ENCODE measurements at regions not wholly inside any gene's neighbourhood (a gene's known extent, or its start where the extent isn't known, plus 50 kb on each side); places are given as distances from the start of the nearest gene placed in this dataset.
A peak's percentile ranks its signal among the peaks of the same experiment; 100 is the strongest.
"Not testable (repeated sequence)": the region's sequence is repeated elsewhere in the genome, so short reads cannot be mapped to it uniquely, and the experiment has no call there.

- DNase-seq (ENCODE audit: low read depth, low spot score), result not testable (repeated sequence)
Measured at GRCh38 chrX:90575155-90575554, 653.4 kb downstream of the TGIF2LX start.

- peak; percentile 57 for DNase-seq (ENCODE audit: low read depth, low spot score)
Measured at GRCh38 chrX:90601921-90602320, 680.2 kb downstream of the TGIF2LX start.

GRCh38 chrX:90605736-90606135 lies 684.0 kb downstream of the TGIF2LX start:
- not testable (repeated sequence) for DNase-seq (ENCODE audit: low read depth, low spot score)

GRCh38 chrX:90617710-90618325 lies 696.1 kb downstream of the TGIF2LX start:
- DNase-seq (ENCODE audit: low read depth, low spot score), result no peak

GRCh38 chrX:90665161-90665560 lies 743.5 kb downstream of the TGIF2LX start:
- peak; percentile 78 for DNase-seq (ENCODE audit: low read depth, low spot score)

- not testable (repeated sequence) for DNase-seq (ENCODE audit: low read depth, low spot score)
Measured at GRCh38 chrX:90713552-90713951, 721.1 kb upstream of the PABPC5 start.

- DNase-seq (ENCODE audit: low read depth, low spot score), result not testable (repeated sequence)
Measured at GRCh38 chrX:90737555-90737954, 697.1 kb upstream of the PABPC5 start.

GRCh38 chrX:90757619-90758018 lies 677.0 kb upstream of the PABPC5 start:
- not testable (repeated sequence) for DNase-seq (ENCODE audit: low read depth, low spot score)

GRCh38 chrX:90765482-90765881 lies 669.2 kb upstream of the PABPC5 start:
- not testable (repeated sequence) for DNase-seq (ENCODE audit: low read depth, low spot score)

GRCh38 chrX:90780286-90780789 lies 654.3 kb upstream of the PABPC5 start:
- DNase-seq (ENCODE audit: low read depth, low spot score), result peak; percentile 57
